ENCODE measurements at regions not wholly inside any gene's neighbourhood (a gene's known extent, or its start where the extent isn't known, plus 50 kb on each side); places are given as distances from the start of the nearest gene placed in this dataset.
"Not testable (repeated sequence)": the region's sequence is repeated elsewhere in the genome, so short reads cannot be mapped to it uniquely, and the experiment has no call there.

DNA sequence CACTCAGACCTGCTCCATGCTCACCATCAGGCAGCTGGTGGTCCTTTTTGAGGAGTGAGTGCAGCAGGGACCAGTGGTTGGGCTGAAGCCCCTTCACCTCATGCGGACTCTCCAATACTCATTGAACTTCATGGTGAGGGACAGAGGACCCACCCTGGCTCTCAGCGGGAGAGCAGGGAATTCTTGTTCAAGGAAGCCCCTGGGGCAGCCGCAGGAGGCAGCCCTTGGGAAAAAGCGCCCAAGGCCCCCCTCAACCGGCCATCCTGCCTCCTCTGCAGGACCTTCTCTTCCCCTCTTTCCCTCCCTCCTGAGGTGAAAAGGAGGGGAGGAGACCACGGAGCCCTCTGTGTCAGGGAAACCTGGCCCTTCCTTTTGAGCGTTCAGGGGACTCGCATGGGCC lies 4510.9 kb upstream of the OR11H1 start:
- not testable (repeated sequence) for H3K4me3 Mint-ChIP-seq; DNase-seq; H3K4me3 ChIP-seq (ENCODE audit: control extremely low read depth in 1 of 5, extremely low read depth in 1 of 5, insufficient read depth in 1 of 5, low read depth in 2 of 5, low read length in 4 of 5)

DNA sequence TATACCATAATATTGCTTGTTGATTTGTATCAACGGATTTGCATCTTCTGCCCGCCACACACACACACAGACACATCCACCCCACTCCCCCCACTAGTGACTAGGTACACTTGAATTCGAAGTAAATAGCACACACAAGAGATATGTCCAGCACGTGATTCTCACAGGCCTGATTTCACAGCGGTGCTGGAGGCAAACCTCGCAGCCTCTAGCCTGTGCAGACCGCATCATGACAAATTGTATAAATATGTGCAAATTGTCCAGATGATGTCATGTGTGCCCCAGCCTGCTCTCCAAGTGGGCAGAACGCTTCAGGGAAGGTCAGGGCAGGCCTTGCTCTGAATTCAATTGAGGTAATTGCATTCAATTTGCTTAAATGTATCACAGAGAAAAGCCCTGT lies 4507.5 kb upstream of the OR11H1 start:
- H3K4me3 ChIP-seq (ENCODE audit: control extremely low read depth in 1 of 5, extremely low read depth in 1 of 5, insufficient read depth in 1 of 5, low read depth in 2 of 5, low read length in 4 of 5); H3K4me3 Mint-ChIP-seq; ATAC-seq (ENCODE audit: low read depth); H2AFZ ChIP-seq (ENCODE audit: insufficient read depth, low read depth, low read length, poor library complexity, severe bottlenecking); H3K27ac Mint-ChIP-seq; H3K27ac ChIP-seq (ENCODE audit: low read length in 2 of 2); H3K27me3 Mint-ChIP-seq; CTCF ChIA-PET; DNase-seq; H3K79me2 ChIP-seq (ENCODE audit: control insufficient read depth, insufficient read depth, low read length); intact Hi-C loops (cut with micrococcal nuclease); H3K4me1 ChIP-seq (ENCODE audit: control insufficient read depth in 2 of 2, insufficient read depth in 2 of 2, low read length in 2 of 2); H3K9me3 Mint-ChIP-seq (ENCODE audit: insufficient read depth); H3K27me3 ChIP-seq (replicated peaks in 1 of 4; ENCODE audit: control extremely low read depth in 1 of 4, control insufficient read depth in 3 of 4, insufficient read depth in 4 of 4, low read length in 3 of 4); H3K4me1 Mint-ChIP-seq; POLR2A ChIA-PET; H3K4me2 ChIP-seq (replicated peaks; ENCODE audit: low read depth, low read length, poor library complexity, severe bottlenecking); H4K20me1 ChIP-seq (ENCODE audit: control insufficient read depth, insufficient read depth, low read length, poor library complexity, severe bottlenecking); H3K9ac ChIP-seq (ENCODE audit: low read length); H3K36me3 ChIP-seq (replicated peaks in 1 of 2; ENCODE audit: control extremely low read depth in 1 of 2, control insufficient read depth in 1 of 2, extremely low read depth in 1 of 2, insufficient read depth in 2 of 2, low read length in 1 of 2): not testable (repeated sequence)
- H3K9me3 ChIP-seq (ENCODE audit: control extremely low read depth in 1 of 3, control insufficient read depth in 2 of 3, insufficient read depth in 1 of 3, low read length in 2 of 3), result peaks cover 0 to 12% (median 0%) of the 10 kb centered on the region in 3 donors
- WGBS (ENCODE audit: insufficient coverage), result 35% methylated on average over 2 of the region's 8 CpGs

More for the DNA sequence above, 4510.9 kb upstream of the OR11H1 start:
- H3K4me1 ChIP-seq (ENCODE audit: control insufficient read depth in 2 of 2, insufficient read depth in 2 of 2, low read length in 2 of 2); H2AFZ ChIP-seq (ENCODE audit: insufficient read depth, low read depth, low read length, poor library complexity, severe bottlenecking); H3K4me1 Mint-ChIP-seq; H3K27me3 Mint-ChIP-seq; H3K9me3 Mint-ChIP-seq (ENCODE audit: insufficient read depth); intact Hi-C loops (cut with micrococcal nuclease); H4K20me1 ChIP-seq (ENCODE audit: control insufficient read depth, insufficient read depth, low read length, poor library complexity, severe bottlenecking); CTCF ChIA-PET; H3K27ac Mint-ChIP-seq; H3K79me2 ChIP-seq (ENCODE audit: control insufficient read depth, insufficient read depth, low read length); H3K9ac ChIP-seq (ENCODE audit: low read length); POLR2A ChIA-PET; H3K27ac ChIP-seq (ENCODE audit: low read length in 2 of 2); H3K9me3 ChIP-seq (ENCODE audit: control extremely low read depth in 1 of 3, control insufficient read depth in 2 of 3, insufficient read depth in 1 of 3, low read length in 2 of 3); H3K36me3 ChIP-seq (replicated peaks in 1 of 2; ENCODE audit: control extremely low read depth in 1 of 2, control insufficient read depth in 1 of 2, extremely low read depth in 1 of 2, insufficient read depth in 2 of 2, low read length in 1 of 2); H3K27me3 ChIP-seq (replicated peaks in 1 of 4; ENCODE audit: control extremely low read depth in 1 of 4, control insufficient read depth in 3 of 4, insufficient read depth in 4 of 4, low read length in 3 of 4); H3K4me2 ChIP-seq (replicated peaks; ENCODE audit: low read depth, low read length, poor library complexity, severe bottlenecking): not testable (repeated sequence)
- ATAC-seq (ENCODE audit: low read depth), result peak; percentile 14
- 43% methylated on average over 2 of the region's 8 CpGs for WGBS (ENCODE audit: insufficient coverage)

DNA sequence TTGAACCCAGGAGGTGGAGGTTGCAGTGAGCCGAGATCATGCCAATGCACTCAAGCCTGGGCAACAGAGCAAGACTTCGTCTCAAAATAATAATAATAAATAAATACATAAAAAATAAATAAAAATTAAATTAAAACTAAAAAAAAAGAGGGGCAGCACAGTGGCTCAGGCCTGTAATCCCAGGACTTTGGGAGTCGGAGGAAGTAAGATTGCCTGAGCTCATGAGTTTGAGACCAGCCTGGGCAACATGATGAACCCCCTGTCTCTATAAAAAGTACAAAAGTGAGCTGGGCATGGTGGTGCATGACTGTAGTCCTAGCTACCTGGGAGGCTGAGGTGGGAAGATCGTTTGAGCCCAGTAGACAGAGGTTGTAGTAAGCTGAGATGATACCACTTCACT lies 4501.5 kb upstream of the OR11H1 start:
- H3K4me2 ChIP-seq (replicated peaks; ENCODE audit: low read depth, low read length, poor library complexity, severe bottlenecking); H3K36me3 ChIP-seq (replicated peaks in 1 of 2; ENCODE audit: control extremely low read depth in 1 of 2, control insufficient read depth in 1 of 2, extremely low read depth in 1 of 2, insufficient read depth in 2 of 2, low read length in 1 of 2); H3K4me1 ChIP-seq (ENCODE audit: control insufficient read depth in 2 of 2, insufficient read depth in 2 of 2, low read length in 2 of 2); POLR2A ChIA-PET; H4K20me1 ChIP-seq (ENCODE audit: control insufficient read depth, insufficient read depth, low read length, poor library complexity, severe bottlenecking); CTCF ChIA-PET; H3K27ac ChIP-seq (ENCODE audit: low read length in 2 of 2); H3K4me1 Mint-ChIP-seq; H3K4me3 ChIP-seq (ENCODE audit: control extremely low read depth in 1 of 5, extremely low read depth in 1 of 5, insufficient read depth in 1 of 5, low read depth in 2 of 5, low read length in 4 of 5); ATAC-seq (ENCODE audit: low read depth); intact Hi-C loops (cut with micrococcal nuclease); DNase-seq; H3K27me3 Mint-ChIP-seq; H3K79me2 ChIP-seq (ENCODE audit: control insufficient read depth, insufficient read depth, low read length); H3K27ac Mint-ChIP-seq; H3K9ac ChIP-seq (ENCODE audit: low read length); H3K27me3 ChIP-seq (replicated peaks in 1 of 4; ENCODE audit: control extremely low read depth in 1 of 4, control insufficient read depth in 3 of 4, insufficient read depth in 4 of 4, low read length in 3 of 4); H3K4me3 Mint-ChIP-seq; H2AFZ ChIP-seq (ENCODE audit: insufficient read depth, low read depth, low read length, poor library complexity, severe bottlenecking): not testable (repeated sequence)
- WGBS (ENCODE audit: insufficient coverage), result no CpG with 5 or more reads among the region's 4 CpGs
- H3K9me3 ChIP-seq (ENCODE audit: control extremely low read depth in 1 of 3, control insufficient read depth in 2 of 3, insufficient read depth in 1 of 3, low read length in 2 of 3), result peaks cover 1 to 44% (median 22%) of the 10 kb centered on the region in 3 donors
- H3K9me3 Mint-ChIP-seq (ENCODE audit: insufficient read depth), result peaks cover 11% of the 10 kb centered on the region

DNA sequence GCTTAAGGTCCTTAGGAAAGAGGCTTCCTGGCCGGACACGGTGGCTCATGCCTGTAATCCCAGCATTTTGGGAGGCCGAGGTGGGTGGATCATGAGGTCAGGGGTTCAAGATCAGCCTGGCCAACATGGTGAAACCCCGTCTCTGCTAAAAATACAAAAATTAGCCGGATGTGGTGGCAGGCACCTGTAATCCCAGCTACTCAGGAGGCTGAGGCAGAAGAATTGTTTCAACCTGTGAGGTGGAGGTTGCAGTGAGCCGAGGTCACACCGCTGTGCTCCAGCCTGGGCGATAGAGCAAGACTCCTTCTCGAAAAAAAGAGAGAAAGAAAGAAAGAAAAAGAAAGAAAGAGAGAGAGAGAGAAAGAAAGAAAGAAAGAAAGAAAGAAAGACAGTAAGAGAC lies 4500.9 kb upstream of the OR11H1 start:
- POLR2A ChIA-PET; H3K36me3 ChIP-seq (replicated peaks in 1 of 2; ENCODE audit: control extremely low read depth in 1 of 2, control insufficient read depth in 1 of 2, extremely low read depth in 1 of 2, insufficient read depth in 2 of 2, low read length in 1 of 2); intact Hi-C loops (cut with micrococcal nuclease); H3K4me3 Mint-ChIP-seq; H3K27me3 Mint-ChIP-seq; H2AFZ ChIP-seq (ENCODE audit: insufficient read depth, low read depth, low read length, poor library complexity, severe bottlenecking); H3K27me3 ChIP-seq (replicated peaks in 1 of 4; ENCODE audit: control extremely low read depth in 1 of 4, control insufficient read depth in 3 of 4, insufficient read depth in 4 of 4, low read length in 3 of 4); H3K4me3 ChIP-seq (ENCODE audit: control extremely low read depth in 1 of 5, extremely low read depth in 1 of 5, insufficient read depth in 1 of 5, low read depth in 2 of 5, low read length in 4 of 5); H4K20me1 ChIP-seq (ENCODE audit: control insufficient read depth, insufficient read depth, low read length, poor library complexity, severe bottlenecking); H3K27ac Mint-ChIP-seq; ATAC-seq (ENCODE audit: low read depth); H3K9ac ChIP-seq (ENCODE audit: low read length); H3K4me1 ChIP-seq (ENCODE audit: control insufficient read depth in 2 of 2, insufficient read depth in 2 of 2, low read length in 2 of 2); DNase-seq; H3K4me1 Mint-ChIP-seq; H3K79me2 ChIP-seq (ENCODE audit: control insufficient read depth, insufficient read depth, low read length); CTCF ChIA-PET; H3K27ac ChIP-seq (ENCODE audit: low read length in 2 of 2); H3K4me2 ChIP-seq (replicated peaks; ENCODE audit: low read depth, low read length, poor library complexity, severe bottlenecking): not testable (repeated sequence)
- H3K9me3 Mint-ChIP-seq (ENCODE audit: insufficient read depth), result peaks cover 13% of the 10 kb centered on the region
- H3K9me3 ChIP-seq (ENCODE audit: control extremely low read depth in 1 of 3, control insufficient read depth in 2 of 3, insufficient read depth in 1 of 3, low read length in 2 of 3), result peaks cover 1 to 49% (median 24%) of the 10 kb centered on the region in 3 donors
- WGBS (ENCODE audit: insufficient coverage), result 79% methylated on average over 9 of the region's 9 CpGs
